ENCODE measurements at regions not wholly inside any gene's neighbourhood (a gene's known extent, or its start where the extent isn't known, plus 50 kb on each side); places are given as distances from the start of the nearest gene placed in this dataset.

DNA sequence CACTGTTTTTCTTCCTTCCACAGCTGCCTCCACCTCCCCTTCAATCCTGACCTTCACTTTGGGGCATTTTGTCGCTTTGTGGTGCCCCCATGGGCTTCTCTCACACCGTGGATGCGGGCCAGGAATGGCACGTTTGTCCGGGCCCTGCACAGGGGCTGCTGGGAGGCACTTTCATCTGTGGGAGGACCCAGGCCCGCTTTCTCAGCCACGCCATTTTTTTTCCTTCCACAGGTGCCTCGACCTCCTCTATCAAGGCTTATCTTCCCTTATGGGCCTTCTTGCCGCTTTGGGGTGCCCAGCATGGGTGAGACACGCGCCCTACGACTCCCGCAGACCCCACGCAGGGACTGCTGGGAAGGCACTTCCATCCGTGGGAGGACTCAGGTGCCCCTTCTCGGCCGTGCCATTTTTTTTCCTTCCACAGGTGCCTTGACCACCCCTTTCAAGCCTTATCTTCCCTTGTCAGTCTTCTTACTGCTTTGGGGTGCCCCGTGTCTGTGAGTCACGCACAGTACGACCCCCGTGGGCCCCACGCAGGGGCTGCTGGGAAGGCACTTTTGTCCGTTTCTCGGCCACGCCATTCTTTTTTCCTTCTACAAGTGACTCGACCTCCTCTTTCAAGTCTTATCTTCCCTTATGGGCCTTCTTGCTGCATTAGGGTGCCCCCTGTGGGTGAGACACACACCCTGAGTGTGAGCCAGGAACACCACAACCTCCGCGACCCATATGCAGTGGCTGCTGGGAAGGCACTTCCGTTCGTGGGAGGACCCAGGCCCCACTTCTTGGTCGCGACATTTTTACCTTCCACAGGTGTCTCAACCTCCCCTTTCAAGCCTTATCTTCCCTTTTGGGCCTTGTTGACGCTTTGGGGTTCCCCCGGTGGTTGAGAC, 270.7 kb downstream of the ALG10 start:
- DNase-seq, result no peak

- no peak for DNase-seq
These were observed 271.8 kb downstream of the ALG10 start for GRCh38 chr12:34294137-34294536.

DNA sequence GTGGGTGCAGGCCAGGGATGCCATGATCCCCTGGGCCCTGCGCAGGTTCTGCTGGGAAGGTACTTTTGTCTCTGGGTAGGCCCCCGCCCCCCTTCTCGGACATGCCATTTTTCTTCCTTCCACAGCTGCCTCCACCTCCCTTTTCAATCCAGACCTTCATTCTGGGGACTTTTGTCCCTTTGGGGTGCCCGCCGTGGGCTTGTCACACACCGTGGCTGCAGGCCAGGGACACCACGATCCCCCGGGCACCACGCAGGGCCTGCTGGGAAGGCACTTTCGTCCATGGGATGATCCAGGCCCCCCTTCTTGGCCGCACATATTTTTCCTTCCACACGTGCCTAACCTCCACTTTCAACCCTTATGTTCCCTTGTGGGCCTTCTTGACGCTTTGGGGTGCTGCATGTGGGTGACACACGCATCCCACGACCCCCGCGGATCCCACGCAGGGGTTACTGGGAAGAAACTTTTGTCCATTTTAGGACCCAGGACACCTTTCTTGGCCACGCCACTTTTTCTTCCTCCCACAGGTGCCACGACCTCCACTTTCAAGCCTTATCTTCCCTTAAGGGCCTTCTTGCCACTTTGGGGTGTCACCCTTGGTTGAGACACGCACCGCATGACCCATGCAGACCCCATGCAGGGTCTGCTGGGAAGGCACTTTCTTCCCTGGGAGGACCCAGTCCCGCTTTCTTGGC, 272.5 kb downstream of the ALG10 start:
- DNase-seq, result no peak

- DNase-seq, result no peak
These were observed 273.3 kb downstream of the ALG10 start for GRCh38 chr12:34295366-34296142.

- DNase-seq, result no peak
These were observed 274.1 kb downstream of the ALG10 start for GRCh38 chr12:34296143-34297041.

- no peak for DNase-seq
These were observed 275.0 kb downstream of the ALG10 start for GRCh38 chr12:34297126-34297789.

GRCh38 chr12:34297790-34298164, 275.5 kb downstream of the ALG10 start:
- DNase-seq, result no peak

GRCh38 chr12:34298176-34298970, 276.1 kb downstream of the ALG10 start:
- DNase-seq, result no peak

- no peak for DNase-seq
These were observed 276.9 kb downstream of the ALG10 start for GRCh38 chr12:34298971-34299801.

DNA sequence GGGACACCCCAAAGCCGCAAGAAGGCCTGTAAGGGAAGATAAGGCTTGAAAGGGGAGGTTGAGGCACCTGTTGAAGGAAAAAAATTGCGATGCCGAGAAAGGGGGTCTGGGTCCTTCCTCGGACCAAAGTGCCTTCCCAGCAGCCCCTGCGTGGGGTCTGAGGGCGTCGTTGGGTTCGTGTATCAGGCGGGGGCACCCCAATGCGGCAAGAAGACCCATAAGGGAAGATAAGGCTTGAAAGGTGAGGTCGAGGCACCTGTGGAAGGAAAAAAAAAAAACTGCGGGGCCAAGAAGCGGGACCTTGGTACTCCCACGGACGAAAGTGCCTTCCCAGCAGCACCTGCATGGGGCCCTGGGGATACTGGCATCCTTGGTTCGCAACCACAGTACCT, 277.5 kb downstream of the ALG10 start:
- DNase-seq, result no peak

- no peak for DNase-seq
These were observed 278.3 kb downstream of the ALG10 start for GRCh38 chr12:34300376-34301250.

DNA sequence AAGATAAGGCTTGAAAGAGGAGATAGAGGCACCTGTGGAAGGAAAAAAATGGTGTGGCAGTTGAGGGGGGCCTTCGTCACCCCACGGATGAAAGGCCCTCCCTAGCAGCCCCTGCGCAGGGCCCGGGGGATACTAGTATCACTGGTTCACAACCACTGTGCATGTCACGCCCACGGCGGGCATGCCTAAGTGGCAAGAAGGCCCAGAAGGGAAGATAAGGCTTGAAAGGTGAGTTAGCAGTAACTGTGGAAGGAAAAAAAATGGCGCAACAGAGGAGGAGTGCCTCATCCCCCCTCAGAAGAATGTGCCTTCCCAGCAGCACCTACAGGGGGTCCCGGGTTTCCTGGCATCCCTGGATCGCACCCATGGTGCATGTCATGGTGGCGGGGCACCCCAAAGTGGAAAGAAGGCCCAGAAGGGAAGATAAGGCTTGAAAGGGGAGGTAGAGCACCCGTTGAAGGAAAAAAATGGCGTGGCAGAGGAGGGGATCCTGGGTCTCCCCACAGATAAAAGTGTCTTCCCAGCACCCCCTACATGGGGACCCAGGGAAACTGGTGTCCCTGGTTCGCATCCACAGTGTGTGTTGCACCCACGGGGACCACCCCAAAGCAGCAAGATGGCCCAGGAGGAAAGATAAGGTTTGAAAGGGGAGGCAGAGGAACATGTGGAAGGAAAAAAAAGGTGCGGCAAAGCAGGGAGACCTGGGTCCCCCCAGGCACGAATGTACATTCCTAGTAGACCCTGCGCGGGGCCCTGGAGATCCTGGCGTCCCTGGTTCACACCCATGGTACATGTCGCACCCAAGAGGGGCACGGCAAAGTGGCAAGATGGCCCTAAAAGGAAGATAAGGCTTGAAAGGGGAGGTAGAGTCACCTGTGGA, 279.2 kb downstream of the ALG10 start:
- no peak for DNase-seq

GRCh38 chr12:34302131-34302885, 280.0 kb downstream of the ALG10 start:
- DNase-seq, result no peak

DNA sequence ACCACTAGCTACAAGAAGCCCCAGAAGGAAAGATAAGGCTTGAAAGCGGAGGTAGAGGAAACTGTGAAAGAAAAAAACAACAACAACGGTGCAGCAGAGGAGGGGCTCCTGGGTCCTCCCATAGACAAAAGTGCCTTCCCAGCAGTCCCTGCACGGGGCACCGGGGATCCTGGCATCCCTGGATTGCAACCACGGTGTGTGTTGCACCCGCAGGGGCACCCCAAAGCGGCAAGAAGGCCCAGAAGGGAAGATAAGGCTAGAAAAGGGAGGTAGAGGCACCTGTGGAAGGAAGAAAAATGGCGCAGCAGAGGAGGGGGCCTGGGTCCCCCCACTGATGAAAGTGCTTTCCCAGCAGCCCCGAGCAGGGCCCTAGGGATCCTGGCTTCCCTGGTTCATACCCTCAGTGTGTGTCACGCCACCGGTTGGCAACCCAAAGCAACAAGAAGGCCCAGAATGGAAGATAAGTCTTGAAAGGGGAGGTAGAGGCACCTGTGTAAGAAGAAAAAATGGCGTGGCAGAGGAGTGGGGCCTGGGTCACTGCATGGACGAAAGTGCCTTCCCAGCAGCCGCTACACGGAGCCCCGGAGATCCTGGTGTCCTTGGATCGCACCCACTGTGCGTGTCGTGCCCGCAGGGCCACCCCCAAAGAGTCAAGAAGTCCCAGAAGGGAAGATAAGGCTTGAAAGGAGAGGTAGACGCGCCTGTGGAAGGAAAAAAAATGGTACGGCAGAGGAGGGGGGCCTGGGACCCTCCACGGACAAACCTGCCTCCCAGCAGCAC, 281.0 kb downstream of the ALG10 start:
- DNase-seq, result no peak

GRCh38 chr12:34304001-34304400, 281.7 kb downstream of the ALG10 start:
- no peak for DNase-seq

- no peak for DNase-seq
These were observed 282.2 kb downstream of the ALG10 start for GRCh38 chr12:34304546-34304945.
